ENCODE measurements at regions not wholly inside any gene's neighbourhood (a gene's known extent, or its start where the extent isn't known, plus 50 kb on each side); places are given as distances from the start of the nearest gene placed in this dataset.
"Not testable (repeated sequence)": the region's sequence is repeated elsewhere in the genome, so short reads cannot be mapped to it uniquely, and the experiment has no call there.

- H3K9me3 ChIP-seq (ENCODE audit: control insufficient read depth in 5 of 5, low read length in 5 of 5); H3K27ac ChIP-seq (ENCODE audit: low read depth, low read length); H3K4me3 ChIP-seq (ENCODE audit: low read depth in 1 of 5, low read length in 5 of 5); H3K4me1 ChIP-seq (ENCODE audit: control insufficient read depth in 5 of 5, insufficient read depth in 5 of 5, low read length in 5 of 5); H3K27me3 ChIP-seq (ENCODE audit: control insufficient read depth in 5 of 5, insufficient read depth in 4 of 5, low read length in 5 of 5); H3K36me3 ChIP-seq (ENCODE audit: control insufficient read depth in 5 of 5, insufficient read depth in 5 of 5, low read length in 5 of 5); H3K9ac ChIP-seq (ENCODE audit: low read length in 5 of 5): not testable (repeated sequence)
Observed at GRCh38 chrX:92278556-92278955, 499.4 kb downstream of the PCDH11X start.

- not testable (repeated sequence) for H3K4me3 ChIP-seq (ENCODE audit: low read depth in 1 of 5, low read length in 5 of 5)
Observed at GRCh38 chrX:92280347-92280746, 501.2 kb downstream of the PCDH11X start.

GRCh38 chrX:92283308-92283707, 504.1 kb downstream of the PCDH11X start:
- no peak overlapping the region for H3K4me3 ChIP-seq (ENCODE audit: low read depth in 1 of 5, low read length in 5 of 5)
- H3K9me3 ChIP-seq (ENCODE audit: control insufficient read depth in 5 of 5, low read length in 5 of 5) = no peaks in the 10 kb centered on the region
- no peak overlapping the region for H3K9ac ChIP-seq (ENCODE audit: low read length in 5 of 5)
- no peak overlapping the region for H3K27ac ChIP-seq (ENCODE audit: low read depth, low read length)
- no peaks in the 10 kb centered on the region for H3K27me3 ChIP-seq (ENCODE audit: control insufficient read depth in 5 of 5, insufficient read depth in 4 of 5, low read length in 5 of 5)
- no peaks in the 10 kb centered on the region for H3K36me3 ChIP-seq (ENCODE audit: control insufficient read depth in 5 of 5, insufficient read depth in 5 of 5, low read length in 5 of 5)
- H3K4me1 ChIP-seq (ENCODE audit: control insufficient read depth in 5 of 5, insufficient read depth in 5 of 5, low read length in 5 of 5) = no peaks in the 10 kb centered on the region

More at GRCh38 chrX:92280347-92280746, 501.2 kb downstream of the PCDH11X start:
- H3K9me3 ChIP-seq (ENCODE audit: control insufficient read depth in 5 of 5, low read length in 5 of 5); H3K9ac ChIP-seq (ENCODE audit: low read length in 5 of 5); H3K4me1 ChIP-seq (ENCODE audit: control insufficient read depth in 5 of 5, insufficient read depth in 5 of 5, low read length in 5 of 5); H3K36me3 ChIP-seq (ENCODE audit: control insufficient read depth in 5 of 5, insufficient read depth in 5 of 5, low read length in 5 of 5); H3K27me3 ChIP-seq (ENCODE audit: control insufficient read depth in 5 of 5, insufficient read depth in 4 of 5, low read length in 5 of 5); H3K27ac ChIP-seq (ENCODE audit: low read depth, low read length): not testable (repeated sequence)

- not testable (repeated sequence) for H3K9ac ChIP-seq (ENCODE audit: low read length in 5 of 5); H3K36me3 ChIP-seq (ENCODE audit: control insufficient read depth in 5 of 5, insufficient read depth in 5 of 5, low read length in 5 of 5); H3K27me3 ChIP-seq (ENCODE audit: control insufficient read depth in 5 of 5, insufficient read depth in 4 of 5, low read length in 5 of 5); H3K4me3 ChIP-seq (ENCODE audit: low read depth in 1 of 5, low read length in 5 of 5); H3K27ac ChIP-seq (ENCODE audit: low read depth, low read length); H3K4me1 ChIP-seq (ENCODE audit: control insufficient read depth in 5 of 5, insufficient read depth in 5 of 5, low read length in 5 of 5); H3K9me3 ChIP-seq (ENCODE audit: control insufficient read depth in 5 of 5, low read length in 5 of 5)
Observed at GRCh38 chrX:92298067-92298466, 518.9 kb downstream of the PCDH11X start.

GRCh38 chrX:92333194-92333593, 554.0 kb downstream of the PCDH11X start:
- not testable (repeated sequence) for H3K36me3 ChIP-seq (ENCODE audit: control insufficient read depth in 5 of 5, insufficient read depth in 5 of 5, low read length in 5 of 5); H3K27me3 ChIP-seq (ENCODE audit: control insufficient read depth in 5 of 5, insufficient read depth in 4 of 5, low read length in 5 of 5); H3K4me3 ChIP-seq (ENCODE audit: low read depth in 1 of 5, low read length in 5 of 5); H3K4me1 ChIP-seq (ENCODE audit: control insufficient read depth in 5 of 5, insufficient read depth in 5 of 5, low read length in 5 of 5); H3K27ac ChIP-seq (ENCODE audit: low read depth, low read length); H3K9me3 ChIP-seq (ENCODE audit: control insufficient read depth in 5 of 5, low read length in 5 of 5); H3K9ac ChIP-seq (ENCODE audit: low read length in 5 of 5)

- H3K36me3 ChIP-seq (ENCODE audit: control insufficient read depth in 5 of 5, insufficient read depth in 5 of 5, low read length in 5 of 5); H3K9ac ChIP-seq (ENCODE audit: low read length in 5 of 5); H3K4me3 ChIP-seq (ENCODE audit: low read depth in 1 of 5, low read length in 5 of 5); H3K9me3 ChIP-seq (ENCODE audit: control insufficient read depth in 5 of 5, low read length in 5 of 5); H3K4me1 ChIP-seq (ENCODE audit: control insufficient read depth in 5 of 5, insufficient read depth in 5 of 5, low read length in 5 of 5); H3K27ac ChIP-seq (ENCODE audit: low read depth, low read length); H3K27me3 ChIP-seq (ENCODE audit: control insufficient read depth in 5 of 5, insufficient read depth in 4 of 5, low read length in 5 of 5): not testable (repeated sequence)
Observed at GRCh38 chrX:92351065-92351464, 571.9 kb downstream of the PCDH11X start.

GRCh38 chrX:92351511-92351910, 572.3 kb downstream of the PCDH11X start:
- no peaks in the 10 kb centered on the region for H3K36me3 ChIP-seq (ENCODE audit: control insufficient read depth in 5 of 5, insufficient read depth in 5 of 5, low read length in 5 of 5)
- H3K27ac ChIP-seq (ENCODE audit: low read depth, low read length) = no peak overlapping the region
- H3K4me1 ChIP-seq (ENCODE audit: control insufficient read depth in 5 of 5, insufficient read depth in 5 of 5, low read length in 5 of 5) = no peaks in the 10 kb centered on the region
- H3K9me3 ChIP-seq (ENCODE audit: control insufficient read depth in 5 of 5, low read length in 5 of 5) = no peaks in the 10 kb centered on the region
- H3K27me3 ChIP-seq (ENCODE audit: control insufficient read depth in 5 of 5, insufficient read depth in 4 of 5, low read length in 5 of 5) = no peaks in the 10 kb centered on the region
- no peak overlapping the region for H3K4me3 ChIP-seq (ENCODE audit: low read depth in 1 of 5, low read length in 5 of 5)
- no peak overlapping the region for H3K9ac ChIP-seq (ENCODE audit: low read length in 5 of 5)
